ENCODE measurements at regions not wholly inside any gene's neighbourhood (a gene's known extent, or its start where the extent isn't known, plus 50 kb on each side); places are given as distances from the start of the nearest gene placed in this dataset.
"Not testable (repeated sequence)": the region's sequence is repeated elsewhere in the genome, so short reads cannot be mapped to it uniquely, and the experiment has no call there.

DNA sequence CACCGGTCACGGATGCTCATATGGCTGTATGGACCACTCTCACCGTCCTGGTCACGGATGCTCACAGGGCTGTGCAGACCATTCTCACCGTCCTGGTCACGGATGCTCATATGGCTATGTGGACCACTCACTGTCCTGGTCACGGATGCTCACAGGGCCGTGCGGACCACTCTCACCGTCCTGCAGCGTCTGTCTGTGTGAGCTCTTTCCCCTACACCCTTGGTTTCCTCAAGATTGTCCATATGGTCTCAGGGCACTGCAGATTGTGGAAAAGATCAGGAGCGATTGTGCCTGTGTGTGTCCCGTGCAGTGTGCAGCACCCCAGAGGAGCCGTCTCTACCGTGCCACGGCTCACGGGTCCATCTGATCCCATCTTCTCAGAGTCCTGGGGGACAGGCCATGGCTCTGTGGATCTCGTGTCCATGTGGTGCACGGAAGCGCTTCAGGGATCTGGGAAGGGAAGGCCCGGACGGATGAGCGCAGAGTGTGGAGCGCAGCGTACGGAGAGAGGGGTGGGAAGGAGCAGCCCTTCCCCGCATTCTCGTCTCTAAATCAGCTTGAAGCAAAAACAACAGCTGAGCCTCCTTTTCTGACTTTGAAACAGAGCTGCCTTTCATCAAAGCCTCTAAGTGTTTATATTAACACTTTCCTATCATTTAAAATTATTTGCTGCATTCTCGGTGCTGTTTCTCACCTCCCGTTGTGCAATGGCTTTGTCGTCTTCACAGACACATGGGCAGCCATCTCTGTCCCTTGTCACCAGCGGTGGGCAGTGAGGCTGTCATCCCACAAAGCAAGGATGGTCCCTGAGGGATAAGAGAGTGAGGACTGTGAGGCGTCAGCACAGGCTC, 208.0 kb downstream of the BANP start:
- H3K9me3 ChIP-seq; H3K27ac ChIP-seq; DNase-seq (ENCODE audit: low spot score); H3K4me1 ChIP-seq (replicated peaks); H3K4me3 ChIP-seq; intact Hi-C loops (cut with DNase I); H3K36me3 ChIP-seq; H3K27me3 ChIP-seq (replicated peaks; ENCODE audit: insufficient read depth): not testable (repeated sequence)
- WGBS = 93% methylated on average over 22 of the region's 33 CpGs

DNA sequence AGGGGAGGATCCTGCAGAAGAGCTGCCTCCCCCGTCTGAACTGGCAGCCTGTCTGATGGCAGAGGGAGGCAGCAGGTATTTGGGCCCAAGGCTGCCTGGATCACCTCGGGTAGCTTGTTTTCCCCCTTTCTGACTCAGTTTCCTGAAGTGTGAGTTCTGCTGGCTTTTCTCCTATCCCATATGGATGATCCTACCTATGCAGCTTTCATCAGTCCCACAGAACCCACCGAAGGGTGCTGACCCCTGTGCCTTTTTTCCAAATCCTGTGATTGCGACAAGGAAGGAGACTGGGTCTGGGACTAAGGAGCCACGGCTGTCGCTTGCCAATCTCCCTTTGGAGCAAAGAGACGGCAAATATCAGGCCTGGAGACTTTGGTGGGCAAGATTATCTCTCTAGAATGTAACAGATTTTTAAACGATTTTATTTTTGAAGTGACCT, 208.7 kb downstream of the BANP start:
- WGBS = 91% methylated on average over 8 of the region's 8 CpGs
- H3K36me3 ChIP-seq; H3K4me3 ChIP-seq; H3K4me1 ChIP-seq (replicated peaks); H3K9me3 ChIP-seq; H3K27me3 ChIP-seq (replicated peaks; ENCODE audit: insufficient read depth); H3K27ac ChIP-seq; DNase-seq (ENCODE audit: low spot score); intact Hi-C loops (cut with DNase I): not testable (repeated sequence)

DNA sequence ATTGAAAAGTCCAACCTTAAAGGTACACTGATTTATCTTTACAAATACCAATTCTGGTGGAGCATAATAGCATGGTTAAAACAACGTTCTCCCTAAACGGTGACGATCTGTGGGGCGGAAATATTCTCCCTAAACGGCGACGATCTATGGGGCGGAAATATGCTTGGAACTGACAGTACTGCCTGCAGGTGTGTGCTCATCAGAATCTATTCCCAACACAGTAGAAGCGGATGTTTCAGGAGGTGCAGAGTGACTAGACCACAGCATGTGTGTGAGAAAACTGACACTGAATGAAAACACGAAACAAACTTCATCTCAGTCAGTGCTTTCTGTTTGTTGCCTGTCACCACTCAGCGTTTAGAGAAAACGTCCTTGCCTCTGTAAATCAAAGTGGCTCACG, 210.0 kb downstream of the BANP start:
- H3K27ac ChIP-seq = not testable (repeated sequence)
- 81% methylated on average over 13 of the region's 13 CpGs for WGBS

DNA sequence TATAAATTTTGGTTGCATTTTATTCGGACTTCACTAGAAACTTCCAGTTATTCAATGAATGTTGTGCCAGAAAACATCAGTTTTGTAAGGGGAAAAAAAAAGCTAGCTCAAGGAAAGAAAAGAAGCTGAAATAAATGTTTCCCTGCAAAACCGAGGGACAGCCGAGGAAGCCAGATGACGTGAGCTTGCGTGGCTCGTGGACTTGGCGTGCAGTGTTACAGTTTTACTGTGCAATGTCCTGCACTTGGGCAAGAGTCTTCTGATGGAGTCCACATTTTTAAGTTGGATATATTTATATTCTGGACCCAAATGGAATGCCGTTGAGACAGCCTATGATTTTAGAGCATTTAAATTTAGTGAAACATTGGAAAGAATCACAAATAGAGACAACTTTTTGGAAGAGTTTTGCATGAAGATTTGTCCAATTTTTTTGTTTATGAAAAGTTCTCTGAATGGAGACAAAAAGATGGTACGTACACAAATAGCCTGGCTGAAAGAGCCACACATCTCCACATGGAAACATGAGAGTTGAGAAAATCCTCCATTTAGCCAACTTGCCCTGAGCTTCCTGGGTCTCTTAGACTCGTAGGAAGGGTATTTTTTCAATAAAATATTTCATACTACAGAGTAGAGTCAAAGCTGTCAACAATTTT, 210.5 kb downstream of the BANP start:
- WGBS = 56% methylated on average over 10 of the region's 10 CpGs

More for the DNA sequence above, 210.0 kb downstream of the BANP start:
- H3K4me1 ChIP-seq (replicated peaks); intact Hi-C loops (cut with DNase I); H3K4me3 ChIP-seq; H3K27me3 ChIP-seq (replicated peaks; ENCODE audit: insufficient read depth); H3K9me3 ChIP-seq; DNase-seq (ENCODE audit: low spot score); H3K36me3 ChIP-seq: not testable (repeated sequence)

DNA sequence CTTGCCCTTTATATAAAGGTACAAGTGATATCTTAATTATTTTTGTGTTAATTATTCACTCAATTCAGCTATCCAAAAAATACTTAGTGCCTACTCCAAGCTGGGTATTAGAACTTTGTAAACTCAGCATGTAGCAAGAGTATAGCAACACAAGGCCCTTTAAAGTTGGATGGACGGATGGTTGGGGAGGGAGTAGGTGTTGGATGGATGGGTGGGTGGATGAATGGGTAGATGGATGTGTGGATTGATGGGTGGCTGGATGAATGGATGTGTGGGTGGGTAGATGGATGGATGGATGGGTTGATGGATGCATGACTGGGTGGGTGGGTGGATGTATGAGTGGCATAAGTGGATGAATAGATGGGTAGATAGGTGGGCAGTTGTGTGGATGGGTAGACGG, 211.5 kb downstream of the BANP start:
- H3K27me3 ChIP-seq (replicated peaks; ENCODE audit: insufficient read depth); H3K36me3 ChIP-seq; H3K9me3 ChIP-seq; intact Hi-C loops (cut with DNase I); DNase-seq (ENCODE audit: low spot score); H3K27ac ChIP-seq; H3K4me3 ChIP-seq; H3K4me1 ChIP-seq (replicated peaks): not testable (repeated sequence)
- WGBS = 88% methylated on average over 2 of the region's 2 CpGs

More for the DNA sequence above, 210.5 kb downstream of the BANP start:
- H3K36me3 ChIP-seq; H3K27me3 ChIP-seq (replicated peaks; ENCODE audit: insufficient read depth); DNase-seq (ENCODE audit: low spot score); H3K4me1 ChIP-seq (replicated peaks); H3K9me3 ChIP-seq; intact Hi-C loops (cut with DNase I); H3K4me3 ChIP-seq; H3K27ac ChIP-seq: not testable (repeated sequence)

DNA sequence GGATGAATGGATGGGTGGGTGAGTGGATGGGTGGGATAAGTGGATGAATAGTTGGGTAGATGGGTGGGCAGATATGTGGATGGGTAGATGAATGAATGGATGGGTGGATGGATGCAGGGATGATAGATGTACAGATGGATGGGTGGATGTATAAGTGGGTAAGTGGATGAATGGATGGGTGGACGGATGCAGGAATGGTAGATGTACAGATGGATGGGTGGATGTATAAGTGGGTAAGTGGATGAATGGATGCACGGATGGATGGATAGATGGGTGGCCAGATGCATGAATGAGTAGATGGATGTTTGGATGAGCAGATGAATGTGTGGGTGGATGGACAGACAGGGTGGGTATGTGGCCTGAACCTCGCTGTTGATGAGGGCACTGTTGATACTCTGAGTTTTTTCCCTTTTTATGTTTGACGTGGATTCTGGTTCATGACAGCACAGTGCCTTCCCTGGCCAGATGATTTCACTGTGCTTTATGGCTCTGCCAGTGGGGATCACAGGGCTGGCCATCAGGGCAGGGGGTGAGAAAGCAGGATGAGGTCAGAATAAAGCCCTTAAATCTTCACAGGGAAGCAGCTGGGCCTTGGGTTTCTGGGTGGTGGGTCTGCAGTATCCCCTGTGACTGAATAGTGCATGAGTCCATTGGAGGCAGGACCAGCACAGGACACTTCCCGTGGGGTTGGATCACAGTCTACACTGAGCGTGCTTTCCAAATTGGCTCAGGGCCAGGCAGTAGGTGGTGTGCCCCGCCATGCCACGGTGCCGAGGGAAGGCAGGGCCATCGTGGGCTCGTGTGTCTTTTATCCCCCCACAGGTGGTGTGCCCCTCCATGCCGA, 213.2 kb downstream of the BANP start:
- H3K27ac ChIP-seq; H3K9me3 ChIP-seq; DNase-seq (ENCODE audit: low spot score); H3K4me3 ChIP-seq; intact Hi-C loops (cut with DNase I); H3K4me1 ChIP-seq (replicated peaks); H3K36me3 ChIP-seq; H3K27me3 ChIP-seq (replicated peaks; ENCODE audit: insufficient read depth): not testable (repeated sequence)
- 65% methylated on average over 11 of the region's 12 CpGs for WGBS

DNA sequence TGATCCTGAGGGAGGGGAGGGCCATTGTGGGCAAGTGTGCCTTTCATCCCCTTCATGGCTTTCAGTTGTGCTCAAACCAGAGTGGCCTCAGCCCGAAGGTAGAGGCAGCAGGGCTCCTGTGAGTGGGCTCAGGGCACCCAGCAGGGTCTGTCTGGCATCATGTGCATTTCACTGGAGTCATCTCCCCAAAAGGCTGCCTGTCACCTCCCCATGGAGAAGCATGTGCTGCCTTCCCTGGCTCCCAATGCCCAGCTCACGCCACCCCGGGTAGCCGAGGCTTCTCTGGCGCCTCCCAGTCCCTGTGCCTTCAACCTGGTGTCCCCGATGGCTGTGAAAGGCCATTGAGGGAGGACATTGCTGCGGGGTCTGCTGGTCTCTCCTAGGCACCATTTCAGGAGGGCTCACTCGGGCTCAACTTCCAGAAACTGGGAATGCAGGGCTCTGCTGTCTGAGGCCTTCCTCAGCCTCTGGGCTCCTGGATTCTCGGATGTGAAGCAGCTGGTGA, 213.9 kb downstream of the BANP start:
- H3K27ac ChIP-seq; H3K27me3 ChIP-seq (replicated peaks; ENCODE audit: insufficient read depth); H3K4me3 ChIP-seq; intact Hi-C loops (cut with DNase I); H3K36me3 ChIP-seq; DNase-seq (ENCODE audit: low spot score); H3K9me3 ChIP-seq; H3K4me1 ChIP-seq (replicated peaks): not testable (repeated sequence)
- 82% methylated on average over 8 of the region's 9 CpGs for WGBS

DNA sequence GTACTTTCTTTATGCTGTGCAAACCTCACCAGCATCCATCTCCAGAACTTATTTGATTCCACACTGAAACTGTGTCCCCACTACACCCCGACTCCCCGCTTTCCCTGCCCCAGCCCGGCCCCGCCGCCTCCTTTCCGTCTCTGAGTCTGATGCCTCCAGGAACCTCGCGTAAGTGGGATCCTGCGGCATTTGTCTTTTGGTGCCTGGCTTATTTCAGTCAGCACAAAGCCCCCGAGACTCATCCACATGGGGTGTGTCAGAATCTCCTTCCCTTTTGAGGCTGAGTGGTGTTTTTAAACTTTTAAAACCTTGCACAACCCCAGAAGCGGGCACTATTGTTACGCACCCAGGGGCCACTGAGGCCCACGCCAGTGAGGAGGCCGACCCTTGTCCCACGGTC, 214.4 kb downstream of the BANP start:
- 88% methylated on average over 15 of the region's 15 CpGs for WGBS
- DNase-seq (ENCODE audit: low spot score); H3K9me3 ChIP-seq; H3K27ac ChIP-seq; intact Hi-C loops (cut with DNase I); H3K4me1 ChIP-seq (replicated peaks); H3K27me3 ChIP-seq (replicated peaks; ENCODE audit: insufficient read depth); H3K36me3 ChIP-seq; H3K4me3 ChIP-seq: not testable (repeated sequence)

DNA sequence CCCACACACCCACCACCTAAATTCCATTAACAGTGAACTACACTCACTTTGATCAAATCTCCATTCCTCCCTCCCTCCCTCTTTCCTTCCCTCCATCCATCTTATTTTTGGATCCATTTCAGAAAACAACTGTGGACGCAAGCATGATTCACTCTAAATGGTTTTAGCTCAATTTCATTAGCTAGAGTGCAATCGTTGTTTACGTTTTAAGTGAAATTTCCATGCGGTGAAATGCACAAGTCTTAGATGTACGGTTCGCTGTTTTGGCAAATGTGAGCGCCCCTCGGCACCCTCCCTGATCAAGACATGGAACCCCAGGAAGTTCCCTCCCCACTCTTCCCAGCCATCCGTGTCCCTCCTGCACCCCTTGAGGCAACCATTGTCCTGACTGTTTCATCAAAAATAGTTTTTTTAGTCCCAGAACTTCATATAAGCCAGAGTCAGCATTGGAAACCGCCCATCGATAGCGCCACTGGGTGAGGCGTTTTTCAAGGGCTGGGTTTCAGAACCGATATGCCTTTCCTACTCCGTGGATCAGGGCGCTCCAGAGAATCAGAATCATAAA, 215.1 kb downstream of the BANP start:
- H3K36me3 ChIP-seq; H3K4me1 ChIP-seq (replicated peaks); intact Hi-C loops (cut with DNase I); H3K27ac ChIP-seq; H3K9me3 ChIP-seq; H3K4me3 ChIP-seq; DNase-seq (ENCODE audit: low spot score); H3K27me3 ChIP-seq (replicated peaks; ENCODE audit: insufficient read depth): not testable (repeated sequence)
- WGBS = 47% methylated on average over 16 of the region's 16 CpGs

All from prostate gland (tissue), 2 donors.